HG03066 (cell line): ENCODE measurements at regions not wholly inside any gene's neighbourhood (a gene's known extent, or its start where the extent isn't known, plus 50 kb on each side); places are given as distances from the start of the nearest gene placed in this dataset.
"Not testable (repeated sequence)": the region's sequence is repeated elsewhere in the genome, so short reads cannot be mapped to it uniquely, and the experiment has no call there.

Experiments
- ATAC-seq: cut with Tn5 transposase; IDR thresholded peaks from one replicate; pipeline ENCODE4 v1.9.1; 2021; ENCODE audit warnings: low read depth; ENCODE audit not compliant: unreplicated experiment

GRCh38 chr10:118962331-118962868, 67.1 kb upstream of the NANOS1 start:
- ATAC-seq: not testable (repeated sequence)

DNA sequence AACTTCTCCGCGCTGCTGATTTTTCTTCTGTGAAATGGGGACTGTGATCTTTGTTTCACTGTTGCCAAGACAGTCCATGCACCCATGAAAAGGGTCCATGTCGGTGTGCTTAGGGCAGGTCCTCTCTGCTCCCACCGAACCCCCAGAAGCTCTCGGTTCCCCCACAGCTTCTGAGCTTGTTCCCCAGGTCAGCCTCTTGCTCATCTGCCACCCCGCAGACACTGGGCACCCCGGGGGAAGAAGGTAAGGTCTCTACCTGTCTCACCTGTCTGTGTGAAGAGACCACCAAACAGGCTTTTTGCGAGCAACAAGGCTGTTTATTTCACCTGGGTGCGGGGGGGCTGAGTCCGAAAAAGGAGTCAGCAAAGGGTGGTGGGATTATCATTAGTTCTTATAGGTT, 66.2 kb upstream of the NANOS1 start:
- no peak for ATAC-seq

DNA sequence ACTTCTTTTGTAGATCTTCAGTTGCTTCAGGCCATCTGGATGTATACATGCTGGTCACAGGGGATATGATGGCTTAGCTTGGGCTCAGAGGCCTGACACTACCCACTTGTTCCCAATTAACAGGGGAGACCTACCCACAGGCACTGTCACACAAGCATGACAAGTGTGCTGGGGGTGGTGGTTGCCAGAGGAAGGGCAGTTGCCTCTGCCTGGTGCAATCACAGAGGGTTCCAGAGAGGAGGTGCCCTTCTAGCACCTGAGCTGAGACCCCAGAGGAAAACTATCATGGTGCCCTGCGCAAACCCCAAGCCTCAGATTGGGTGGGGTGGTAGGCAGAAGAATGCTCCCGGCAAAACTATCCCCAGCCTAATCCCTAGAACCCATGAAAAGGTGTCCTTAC, 65.6 kb upstream of the NANOS1 start:
- ATAC-seq: no peak

GRCh38 chr10:118964476-118964875, 65.0 kb upstream of the NANOS1 start:
- ATAC-seq: not testable (repeated sequence)

DNA sequence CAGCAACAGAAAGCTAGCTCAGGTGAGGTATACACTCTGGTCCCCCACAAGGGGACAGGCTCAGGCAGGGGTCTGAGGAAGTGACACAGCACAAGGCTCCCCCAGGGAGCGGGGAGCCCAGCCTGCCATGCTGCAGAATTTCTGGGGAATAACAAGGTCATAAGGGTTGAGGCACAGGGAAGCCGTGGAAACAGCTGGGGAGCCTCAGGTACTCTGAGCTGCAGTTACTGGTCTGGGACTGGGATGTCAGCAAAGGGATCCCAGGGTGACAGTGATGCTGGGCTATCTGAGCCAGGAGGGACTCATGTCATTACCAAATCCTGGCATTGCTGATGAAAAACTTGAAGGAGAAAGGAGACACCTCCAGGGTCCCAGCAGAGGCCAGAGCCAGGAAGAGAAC, 64.4 kb upstream of the NANOS1 start:
- ATAC-seq: no peak

DNA sequence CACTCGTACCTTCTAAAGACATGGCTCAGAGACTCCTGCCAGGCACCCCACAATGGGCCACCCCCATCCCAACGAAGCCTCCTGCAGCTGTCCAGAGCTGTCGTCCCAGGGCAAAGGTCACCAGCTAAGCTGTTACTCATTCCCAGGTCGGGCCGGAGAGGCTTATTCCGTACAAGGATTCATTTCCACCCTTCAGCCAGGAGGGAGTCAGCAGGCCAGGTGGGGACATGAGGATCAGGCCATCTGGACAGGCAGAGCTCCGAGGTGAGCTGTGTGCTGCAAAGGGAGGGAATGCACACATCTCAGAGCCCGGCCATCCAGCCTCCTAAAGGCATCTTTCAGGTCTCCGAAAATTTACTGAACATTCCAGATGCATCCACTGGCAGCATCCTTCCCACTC, 63.9 kb upstream of the NANOS1 start:
- ATAC-seq: no peak

- no peak for ATAC-seq
Measured at GRCh38 chr10:118966076-118966849, 63.3 kb upstream of the NANOS1 start.

GRCh38 chr10:118966850-118967125, 62.7 kb upstream of the NANOS1 start:
- no peak for ATAC-seq

- no peak for ATAC-seq
Measured at GRCh38 chr10:118967160-118967559, 62.4 kb upstream of the NANOS1 start.

- no peak for ATAC-seq
Measured at GRCh38 chr10:118968060-118968459, 61.5 kb upstream of the NANOS1 start.

DNA sequence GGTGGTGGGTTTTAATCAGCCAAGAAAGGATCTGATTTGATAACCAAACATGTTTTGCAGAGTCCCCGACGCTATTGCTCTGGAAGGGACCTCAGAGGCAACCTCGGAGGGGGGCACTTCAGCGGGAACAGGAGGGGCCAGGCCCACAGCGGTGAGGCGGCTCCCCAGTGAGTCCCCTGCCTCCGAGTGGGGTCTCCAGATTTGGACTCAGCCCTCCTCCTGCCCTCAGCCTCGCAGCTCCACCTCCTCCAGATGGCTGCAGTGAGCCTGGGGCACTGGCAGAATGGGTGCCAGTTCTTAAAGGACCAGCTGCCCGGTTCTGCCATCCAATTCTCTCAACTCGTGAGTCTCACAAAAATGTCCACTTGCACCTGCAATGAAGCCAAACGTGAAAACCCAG, 61.0 kb upstream of the NANOS1 start:
- no peak for ATAC-seq

- ATAC-seq: no peak
Measured at GRCh38 chr10:118969014-118969413, 60.5 kb upstream of the NANOS1 start.

- ATAC-seq: no peak
Measured at GRCh38 chr10:118970770-118971169, 58.7 kb upstream of the NANOS1 start.

- ATAC-seq: no peak
Measured at GRCh38 chr10:118971187-118971586, 58.3 kb upstream of the NANOS1 start.

- ATAC-seq: no peak
Measured at GRCh38 chr10:118971876-118972275, 57.6 kb upstream of the NANOS1 start.

DNA sequence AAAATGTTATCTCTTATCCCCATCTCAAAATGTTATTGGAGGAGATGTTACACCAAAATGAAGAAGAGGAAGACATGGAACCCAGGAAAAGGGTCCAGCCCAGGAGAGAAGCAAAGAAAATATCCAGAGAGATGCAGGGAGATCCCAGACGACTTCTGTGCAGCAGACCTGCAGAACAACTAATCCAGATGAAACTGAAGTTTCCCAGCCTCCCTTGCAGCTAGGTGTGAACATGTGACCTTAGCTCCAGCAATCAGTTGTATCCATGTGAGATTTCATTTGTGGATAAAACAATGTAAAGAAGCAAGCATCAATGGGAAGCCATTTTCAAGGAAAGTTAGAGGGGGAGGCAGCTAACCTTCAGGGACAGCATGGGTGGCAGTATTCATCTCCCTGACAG, 55.8 kb upstream of the NANOS1 start:
- no peak for ATAC-seq

- ATAC-seq: no peak
Measured at GRCh38 chr10:118974951-118975350, 54.6 kb upstream of the NANOS1 start.

- ATAC-seq: not testable (repeated sequence)
Measured at GRCh38 chr10:118976219-118976618, 53.3 kb upstream of the NANOS1 start.

GRCh38 chr10:118977022-118977599, 52.4 kb upstream of the NANOS1 start:
- ATAC-seq: no peak

GRCh38 chr10:118977835-118978234, 51.7 kb upstream of the NANOS1 start:
- no peak for ATAC-seq

- ATAC-seq: no peak
Measured at GRCh38 chr10:118978316-118978997, 51.1 kb upstream of the NANOS1 start.

DNA sequence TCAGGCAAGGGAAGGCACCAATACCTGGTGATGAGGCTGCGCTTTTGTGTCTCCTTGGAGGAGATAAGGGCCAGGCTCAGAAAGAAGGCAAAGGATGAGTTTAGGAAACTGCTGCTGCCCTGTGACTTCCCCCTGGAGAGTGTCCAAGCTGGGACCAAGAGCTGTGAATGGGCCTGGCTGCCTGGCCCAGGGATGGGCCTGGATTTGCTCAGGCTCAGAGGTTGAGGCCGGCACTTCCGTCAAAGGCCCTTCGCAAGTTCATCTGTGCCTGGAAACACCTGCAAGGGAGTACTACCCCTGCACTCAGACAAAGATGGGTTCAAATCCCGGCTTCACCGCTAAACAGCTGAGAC, 50.5 kb upstream of the NANOS1 start:
- ATAC-seq: no peak
